ENCODE measurements at regions not wholly inside any gene's neighbourhood (a gene's known extent, or its start where the extent isn't known, plus 50 kb on each side); places are given as distances from the start of the nearest gene placed in this dataset.

DNA sequence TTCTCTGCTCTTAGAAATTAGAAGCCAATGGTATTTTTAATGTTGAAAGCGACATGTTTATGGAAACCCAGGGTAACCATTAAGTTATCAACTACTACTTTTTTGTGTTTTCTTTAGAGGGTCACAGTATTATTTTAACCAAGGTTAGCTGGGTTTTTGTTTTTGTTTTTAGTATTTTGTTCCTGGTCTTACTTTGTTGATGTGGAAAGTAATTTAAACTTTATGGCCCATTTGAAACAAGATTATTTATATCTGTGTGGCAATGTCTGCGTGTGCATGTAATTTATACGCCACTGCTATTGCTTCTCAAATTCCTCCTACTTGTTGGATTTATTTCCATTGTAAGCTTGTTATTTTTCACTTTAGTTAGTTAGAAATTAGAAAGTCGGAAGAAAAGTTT is 722.1 kb upstream of the NR2F2 start:
- Histone ChIP-seq H3K36me3 (no peaks in the 10 kb centered on the region), H3K4me1 (no peaks in the 10 kb centered on the region), H3K9me3 (no peaks in the 10 kb centered on the region), H3K27ac (no peak overlapping the region), H3K27me3 (ENCODE audit: low read depth) (no peaks in the 10 kb centered on the region), H3K4me3 (no peak overlapping the region)
- intact Hi-C loops (cut with DNase I): no loop called here
- TF ChIP-seq, protein P1, sequence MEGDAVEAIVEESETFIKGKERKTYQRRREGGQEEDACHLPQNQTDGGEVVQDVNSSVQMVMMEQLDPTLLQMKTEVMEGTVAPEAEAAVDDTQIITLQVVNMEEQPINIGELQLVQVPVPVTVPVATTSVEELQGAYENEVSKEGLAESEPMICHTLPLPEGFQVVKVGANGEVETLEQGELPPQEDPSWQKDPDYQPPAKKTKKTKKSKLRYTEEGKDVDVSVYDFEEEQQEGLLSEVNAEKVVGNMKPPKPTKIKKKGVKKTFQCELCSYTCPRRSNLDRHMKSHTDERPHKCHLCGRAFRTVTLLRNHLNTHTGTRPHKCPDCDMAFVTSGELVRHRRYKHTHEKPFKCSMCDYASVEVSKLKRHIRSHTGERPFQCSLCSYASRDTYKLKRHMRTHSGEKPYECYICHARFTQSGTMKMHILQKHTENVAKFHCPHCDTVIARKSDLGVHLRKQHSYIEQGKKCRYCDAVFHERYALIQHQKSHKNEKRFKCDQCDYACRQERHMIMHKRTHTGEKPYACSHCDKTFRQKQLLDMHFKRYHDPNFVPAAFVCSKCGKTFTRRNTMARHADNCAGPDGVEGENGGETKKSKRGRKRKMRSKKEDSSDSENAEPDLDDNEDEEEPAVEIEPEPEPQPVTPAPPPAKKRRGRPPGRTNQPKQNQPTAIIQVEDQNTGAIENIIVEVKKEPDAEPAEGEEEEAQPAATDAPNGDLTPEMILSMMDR (IDR thresholded peaks at IDR 0.05): no peak
- no peak for ATAC-seq
- no peak for DNase-seq

DNA sequence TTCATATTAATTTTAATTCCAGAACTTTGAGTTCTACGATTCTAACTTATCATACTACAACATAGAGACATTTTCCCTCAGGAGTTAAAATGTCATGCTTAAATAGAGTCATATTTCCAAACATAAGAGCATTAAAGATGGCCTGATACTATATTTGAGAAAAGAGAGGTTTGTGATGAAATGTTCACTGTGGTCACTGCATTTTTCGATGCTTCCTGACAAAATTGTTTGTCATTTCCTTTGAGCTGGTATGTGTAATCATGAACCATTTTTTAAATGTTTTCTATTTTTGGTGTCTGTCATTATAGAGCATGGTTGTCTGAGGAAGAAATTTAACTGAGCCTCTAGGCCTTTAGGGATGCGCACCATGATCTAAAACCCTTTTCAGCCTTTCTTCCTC is 721.4 kb upstream of the NR2F2 start:
- intact Hi-C loops (cut with DNase I): no loop called here

DNA sequence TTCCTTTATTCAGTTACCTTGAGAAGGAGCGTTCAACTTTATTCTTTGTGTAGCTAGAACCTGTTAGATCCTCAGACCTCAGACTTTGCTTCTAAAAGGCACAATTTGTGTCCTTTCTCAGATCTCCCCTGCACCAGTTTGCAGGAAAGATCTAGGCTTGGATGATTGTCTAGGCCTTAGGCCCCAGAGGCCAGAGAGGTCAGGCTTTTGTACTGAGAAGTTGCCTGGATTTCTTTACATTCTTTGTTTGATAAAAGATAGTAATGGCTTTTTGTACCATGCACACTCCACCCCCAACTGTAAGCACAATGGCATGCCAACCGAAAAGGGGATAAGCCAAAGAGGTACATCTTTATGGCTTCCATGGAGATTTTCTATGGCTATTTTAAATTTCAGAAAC is 719.6 kb upstream of the NR2F2 start:
- Histone ChIP-seq H3K27ac (no peak overlapping the region), H3K4me3 (no peak overlapping the region), H3K4me1 (no peaks in the 10 kb centered on the region), H3K36me3 (no peaks in the 10 kb centered on the region), H3K27me3 (ENCODE audit: low read depth) (no peaks in the 10 kb centered on the region), H3K9me3 (no peaks in the 10 kb centered on the region)
- DNase-seq (no peak), ATAC-seq (no peak)
- intact Hi-C loops (cut with DNase I): no loop called here
- TF ChIP-seq, protein P1 (IDR thresholded peaks at IDR 0.05): no peak

More for the DNA sequence above, 721.4 kb upstream of the NR2F2 start:
- no peak overlapping the region for H3K27ac ChIP-seq
- DNase-seq (no peak), ATAC-seq (no peak)
- H3K36me3 ChIP-seq: no peaks in the 10 kb centered on the region
- no peak overlapping the region for H3K4me3 ChIP-seq
- no peaks in the 10 kb centered on the region for H3K27me3 ChIP-seq (ENCODE audit: low read depth)
- TF ChIP-seq, protein P1 (IDR thresholded peaks at IDR 0.05): no peak
- no peaks in the 10 kb centered on the region for H3K9me3 ChIP-seq
- H3K4me1 ChIP-seq: no peaks in the 10 kb centered on the region

DNA sequence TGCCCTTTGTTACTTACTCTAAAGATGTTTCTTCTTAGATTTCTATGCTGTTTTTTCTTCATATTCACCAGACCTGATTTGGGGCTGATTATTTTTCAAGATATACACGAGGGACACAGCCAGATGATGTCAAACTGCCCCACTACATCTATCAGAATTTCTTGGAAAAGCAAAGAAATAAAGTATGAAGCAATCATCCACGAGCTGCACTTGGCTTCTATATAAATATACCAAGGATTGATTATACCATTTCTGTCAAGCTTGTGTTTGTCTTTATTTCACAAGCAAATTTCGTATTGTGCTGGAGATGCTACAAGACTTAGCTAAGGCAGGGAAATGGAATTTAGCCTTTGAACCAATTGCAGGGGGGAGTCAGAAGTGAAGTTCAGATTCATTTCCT is 715.1 kb upstream of the NR2F2 start:
- no peaks in the 10 kb centered on the region for H3K27me3 ChIP-seq (ENCODE audit: low read depth)
- no peaks in the 10 kb centered on the region for H3K36me3 ChIP-seq
- ATAC-seq: no peak
- no peaks in the 10 kb centered on the region for H3K9me3 ChIP-seq
- TF ChIP-seq, protein P1 (IDR thresholded peaks at IDR 0.05): no peak
- no peak overlapping the region for H3K4me3 ChIP-seq
- H3K27ac ChIP-seq: no peak overlapping the region
- intact Hi-C loops (cut with DNase I): no loop called here
- H3K4me1 ChIP-seq: no peaks in the 10 kb centered on the region
- DNase-seq: no peak

DNA sequence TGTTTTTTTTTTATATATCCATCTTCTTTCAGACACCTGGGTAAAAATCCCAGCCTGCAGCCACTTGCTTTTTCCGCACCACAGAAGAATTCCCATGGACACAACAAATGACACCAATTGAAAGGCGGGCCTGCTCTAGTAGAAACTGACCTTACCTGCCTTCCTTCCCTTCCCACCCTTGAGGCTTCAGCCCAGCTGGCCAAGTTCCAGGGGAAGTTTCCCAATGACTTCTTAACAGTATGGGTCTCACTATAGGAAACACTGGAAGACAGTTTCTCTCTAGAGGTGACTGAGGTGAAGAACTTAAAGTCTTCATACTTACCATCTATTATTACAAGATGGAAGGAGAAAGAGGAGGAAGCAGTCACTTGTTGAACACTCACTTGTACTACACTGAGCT is 714.2 kb upstream of the NR2F2 start:
- H3K27me3 ChIP-seq (ENCODE audit: low read depth): no peaks in the 10 kb centered on the region
- TF ChIP-seq, protein P1 (IDR thresholded peaks at IDR 0.05): no peak
- no peaks in the 10 kb centered on the region for H3K4me1 ChIP-seq
- H3K4me3 ChIP-seq: no peak overlapping the region
- H3K36me3 ChIP-seq: no peaks in the 10 kb centered on the region
- DNase-seq (no peak), ATAC-seq (no peak)
- intact Hi-C loops (cut with DNase I): no loop called here
- H3K9me3 ChIP-seq: no peaks in the 10 kb centered on the region
- H3K27ac ChIP-seq: no peak overlapping the region

Data from lower lobe of right lung (tissue), 2 donors.